Lung (tissue), 11 donors: ENCODE measurements at regions not wholly inside any gene's neighbourhood (a gene's known extent, or its start where the extent isn't known, plus 50 kb on each side); places are given as distances from the start of the nearest gene placed in this dataset.

ENCODE experiments used
- ATAC-seq: fragments of 200-7000 bp; cut with Tn5 transposase; one replicate; pipeline ENCODE4 v1.9.1; 2020; ENCODE audit warnings: moderate number of reproducible peaks; ENCODE audit not compliant: insufficient read depth, low FRiP score
- DNase-seq, 3 donors: peaks; one replicate each; pipeline ENCODE4 v3.0.0-alpha.2; 2013 to 2017
- H3K27ac ChIP-seq, 2 donors: one replicate each; pipeline ENCODE4 v1.5.1; 2013; ENCODE audit warnings: mild to moderate bottlenecking in 2 of 2, moderate library complexity in 2 of 2, control low read depth in 1 of 2, inconsistent platforms in 1 of 2, low read depth in 1 of 2, low read length in 1 of 2
- H3K27me3 ChIP-seq, 3 donors: one replicate each; pipeline ENCODE4 v1.5.1; 2013; ENCODE audit warnings: low read length in 2 of 3; ENCODE audit not compliant: control insufficient read depth in 3 of 3, insufficient read depth in 3 of 3
- H3K36me3 ChIP-seq, 4 donors: one replicate each; pipeline ENCODE4 v1.5.1; 2013; ENCODE audit warnings: low read length in 4 of 4, mild to moderate bottlenecking in 1 of 4, moderate library complexity in 1 of 4; ENCODE audit not compliant: control insufficient read depth in 4 of 4, insufficient read depth in 4 of 4
- H3K4me1 ChIP-seq, 5 donors: one replicate each; pipeline ENCODE4 v1.5.1; 2013; ENCODE audit warnings: low read length in 5 of 5, mild to moderate bottlenecking in 2 of 5, moderate library complexity in 1 of 5; ENCODE audit not compliant: control insufficient read depth in 5 of 5, insufficient read depth in 5 of 5
- H3K4me3 ChIP-seq: one replicate; pipeline ENCODE4 v1.5.1; 2013; ENCODE audit warnings: mild to moderate bottlenecking, control low read depth, moderate library complexity
- H3K9ac ChIP-seq, 2 donors: one replicate each; pipeline ENCODE4 v1.5.1; 2013; ENCODE audit warnings: low read length in 2 of 2, control low read depth in 1 of 2; ENCODE audit not compliant: insufficient read depth in 1 of 2
- H3K9me3 ChIP-seq, 4 donors: one replicate each; pipeline ENCODE4 v1.5.1; 2013; ENCODE audit warnings: low read length in 3 of 4, mild to moderate bottlenecking in 1 of 4, moderate library complexity in 1 of 4; ENCODE audit not compliant: control insufficient read depth in 4 of 4, insufficient read depth in 3 of 4
- WGBS, 2 donors: extraction: QIAGEN DNeasy Blood & Tissue Kit; methylation state at CpG; one replicate each; pipeline ENCODE4 v1.1.7; 2013; 5-methylcytosine and 5-hydroxymethylcytosine counted together
- TF ChIP-seq, protein P1 (sequence below): IDR thresholded peaks from 2 replicates; pipeline ENCODE4 v1.5.1; 2012; ENCODE audit warnings: mild to moderate bottlenecking; ENCODE audit errors: control extremely low read depth, extremely low read depth
- donor health status: control.
- donor health status: control.
- donor health status: Bipolar disorder and iron deficiency.
- donor health status: healthy.
- donor health status: DM: yes; HTN: yes; CAD: no.

DNA sequence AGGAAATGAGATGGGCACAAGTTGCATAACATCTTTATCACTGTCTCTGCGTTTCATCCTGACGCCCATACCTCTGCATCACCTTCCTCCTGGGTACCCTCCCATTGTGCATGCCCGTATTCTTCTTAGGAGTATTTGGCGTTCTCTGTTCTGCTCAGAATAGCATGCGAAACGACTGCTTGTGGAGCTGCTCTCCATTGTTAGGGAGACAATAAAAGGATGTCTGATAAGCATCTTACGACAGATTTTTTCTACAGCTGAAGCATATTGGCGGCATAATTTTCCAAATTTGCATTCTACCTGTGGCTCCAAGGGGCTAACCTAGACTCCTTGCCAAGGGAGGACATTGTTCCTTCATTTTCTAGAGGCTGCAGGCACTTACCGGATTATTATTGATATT lies 118.6 kb downstream of the EDN1 start:
- WGBS, 2 donors = 69 to 72% methylated on average over 9 of the region's 9 CpGs
- Histone ChIP-seq H3K27ac (no peak overlapping the region), H3K9me3 (no peaks in the 10 kb centered on the region), H3K4me3 (no peak overlapping the region), H3K36me3 (no peaks in the 10 kb centered on the region), H3K9ac (no peak overlapping the region), H3K4me1 (peaks cover 0 to 3% (median 0%) of the 10 kb centered on the region in 5 donors), H3K27me3 (no peaks in the 10 kb centered on the region)
- ATAC-seq (no peak), DNase-seq (no peak)
- TF ChIP-seq, protein P1, sequence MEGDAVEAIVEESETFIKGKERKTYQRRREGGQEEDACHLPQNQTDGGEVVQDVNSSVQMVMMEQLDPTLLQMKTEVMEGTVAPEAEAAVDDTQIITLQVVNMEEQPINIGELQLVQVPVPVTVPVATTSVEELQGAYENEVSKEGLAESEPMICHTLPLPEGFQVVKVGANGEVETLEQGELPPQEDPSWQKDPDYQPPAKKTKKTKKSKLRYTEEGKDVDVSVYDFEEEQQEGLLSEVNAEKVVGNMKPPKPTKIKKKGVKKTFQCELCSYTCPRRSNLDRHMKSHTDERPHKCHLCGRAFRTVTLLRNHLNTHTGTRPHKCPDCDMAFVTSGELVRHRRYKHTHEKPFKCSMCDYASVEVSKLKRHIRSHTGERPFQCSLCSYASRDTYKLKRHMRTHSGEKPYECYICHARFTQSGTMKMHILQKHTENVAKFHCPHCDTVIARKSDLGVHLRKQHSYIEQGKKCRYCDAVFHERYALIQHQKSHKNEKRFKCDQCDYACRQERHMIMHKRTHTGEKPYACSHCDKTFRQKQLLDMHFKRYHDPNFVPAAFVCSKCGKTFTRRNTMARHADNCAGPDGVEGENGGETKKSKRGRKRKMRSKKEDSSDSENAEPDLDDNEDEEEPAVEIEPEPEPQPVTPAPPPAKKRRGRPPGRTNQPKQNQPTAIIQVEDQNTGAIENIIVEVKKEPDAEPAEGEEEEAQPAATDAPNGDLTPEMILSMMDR = no peak

- TF ChIP-seq, protein P1 = no peak
- no peaks in the 10 kb centered on the region for H3K27me3 ChIP-seq
- H3K27ac ChIP-seq = no peak overlapping the region
- H3K9ac ChIP-seq = no peak overlapping the region
- H3K9me3 ChIP-seq = no peaks in the 10 kb centered on the region
- DNase-seq (no peak), ATAC-seq (no peak)
- 86 to 93% methylated on average over 4 of the region's 4 CpGs for WGBS, 2 donors
- H3K36me3 ChIP-seq = no peaks in the 10 kb centered on the region
- no peak overlapping the region for H3K4me3 ChIP-seq
- H3K4me1 ChIP-seq = peaks cover 0 to 5% (median 0%) of the 10 kb centered on the region in 5 donors
Observed at GRCh38 chr6:12410946-12411345, 120.8 kb downstream of the EDN1 start.

- Histone ChIP-seq H3K4me1 (peaks cover 0 to 2% (median 0%) of the 10 kb centered on the region in 5 donors), H3K27ac (no peak overlapping the region), H3K27me3 (no peaks in the 10 kb centered on the region), H3K4me3 (no peak overlapping the region), H3K9me3 (peaks cover 0 to 3% (median 0%) of the 10 kb centered on the region in 4 donors), H3K9ac (no peak overlapping the region), H3K36me3 (no peaks in the 10 kb centered on the region)
- TF ChIP-seq, protein P1 = no peak
- ATAC-seq (no peak), DNase-seq (no peak)
- WGBS, 2 donors = 92 to 94% methylated on average over 4 of the region's 4 CpGs
Observed at GRCh38 chr6:12414096-12414675, 124.0 kb downstream of the EDN1 start.
